NB4 (cell line): ENCODE measurements at regions not wholly inside any gene's neighbourhood (a gene's known extent, or its start where the extent isn't known, plus 50 kb on each side); places are given as distances from the start of the nearest gene placed in this dataset.

Source experiments
- MAX ChIP-seq: IDR thresholded peaks from 2 replicates; pipeline ENCODE4 v1.6.1; 2011; ENCODE audit warnings: low read depth, low read length
- MYC ChIP-seq: IDR thresholded peaks from 2 replicates; pipeline ENCODE4 v1.6.1; 2011; ENCODE audit warnings: low read depth, low read length
- POLR2A ChIP-seq: IDR thresholded peaks from 2 replicates; pipeline ENCODE4 v1.6.1; 2011; ENCODE audit warnings: mild to moderate bottlenecking; ENCODE audit not compliant: insufficient read length; ENCODE audit errors: extremely low read depth
- TF ChIP-seq, protein P1 (sequence below): IDR thresholded peaks from one replicate; pipeline ENCODE4 v1.5.1; 2012; ENCODE audit warnings: low read depth, low read length

GRCh38 chr22:20656902-20657836, 116.7 kb upstream of the SERPIND1 start:
- TF ChIP-seq, protein P1, sequence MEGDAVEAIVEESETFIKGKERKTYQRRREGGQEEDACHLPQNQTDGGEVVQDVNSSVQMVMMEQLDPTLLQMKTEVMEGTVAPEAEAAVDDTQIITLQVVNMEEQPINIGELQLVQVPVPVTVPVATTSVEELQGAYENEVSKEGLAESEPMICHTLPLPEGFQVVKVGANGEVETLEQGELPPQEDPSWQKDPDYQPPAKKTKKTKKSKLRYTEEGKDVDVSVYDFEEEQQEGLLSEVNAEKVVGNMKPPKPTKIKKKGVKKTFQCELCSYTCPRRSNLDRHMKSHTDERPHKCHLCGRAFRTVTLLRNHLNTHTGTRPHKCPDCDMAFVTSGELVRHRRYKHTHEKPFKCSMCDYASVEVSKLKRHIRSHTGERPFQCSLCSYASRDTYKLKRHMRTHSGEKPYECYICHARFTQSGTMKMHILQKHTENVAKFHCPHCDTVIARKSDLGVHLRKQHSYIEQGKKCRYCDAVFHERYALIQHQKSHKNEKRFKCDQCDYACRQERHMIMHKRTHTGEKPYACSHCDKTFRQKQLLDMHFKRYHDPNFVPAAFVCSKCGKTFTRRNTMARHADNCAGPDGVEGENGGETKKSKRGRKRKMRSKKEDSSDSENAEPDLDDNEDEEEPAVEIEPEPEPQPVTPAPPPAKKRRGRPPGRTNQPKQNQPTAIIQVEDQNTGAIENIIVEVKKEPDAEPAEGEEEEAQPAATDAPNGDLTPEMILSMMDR, result no peak
- no peak for TF ChIP-seq MAX
- no peak for TF ChIP-seq POLR2A
- no peak for TF ChIP-seq MYC
